H1 (cell line): ENCODE measurements at regions not wholly inside any gene's neighbourhood (a gene's known extent, or its start where the extent isn't known, plus 50 kb on each side); places are given as distances from the start of the nearest gene placed in this dataset.

Experiments
- E2F6 ChIP-seq: IDR thresholded peaks from 2 replicates; pipeline ENCODE4 v1.6.1; 2012; ENCODE audit warnings: inconsistent platforms
- EGR1 ChIP-seq: IDR thresholded peaks from 2 replicates; pipeline ENCODE4 v1.6.1; 2011; ENCODE audit warnings: low read depth, low read length, borderline replicate concordance
- HDAC6 ChIP-seq: IDR thresholded peaks from one replicate; pipeline ENCODE4 v1.7.1; 2012; ENCODE audit warnings: low read depth, mild to moderate bottlenecking, inconsistent platforms, low read length, moderate library complexity
- POLR2AphosphoS5 ChIP-seq: IDR thresholded peaks from 2 replicates; pipeline ENCODE4 v1.6.1; 2011; ENCODE audit warnings: low read depth, low read length
- POU5F1 ChIP-seq: IDR thresholded peaks from 2 replicates; pipeline ENCODE4 v1.6.1; 2011; ENCODE audit warnings: low read depth, mild to moderate bottlenecking, low read length, moderate library complexity
- TF ChIP-seq, protein P1 (sequence below): fragments of 300-600 bp; sonication (generic); IDR thresholded peaks from 2 replicates; pipeline ENCODE4 v1.7.1; 2012; ENCODE audit warnings: low read length, moderate library complexity, mild to moderate bottlenecking, inconsistent platforms; ENCODE audit not compliant: insufficient replicate concordance

GRCh38 chr11:127815331-127815730, 772.0 kb downstream of the ETS1 start (continued):
- TF ChIP-seq EGR1 (no peak), HDAC6 (no peak), E2F6 (no peak), POLR2AphosphoS5 (no peak), POU5F1 (no peak)
- TF ChIP-seq, protein P1, sequence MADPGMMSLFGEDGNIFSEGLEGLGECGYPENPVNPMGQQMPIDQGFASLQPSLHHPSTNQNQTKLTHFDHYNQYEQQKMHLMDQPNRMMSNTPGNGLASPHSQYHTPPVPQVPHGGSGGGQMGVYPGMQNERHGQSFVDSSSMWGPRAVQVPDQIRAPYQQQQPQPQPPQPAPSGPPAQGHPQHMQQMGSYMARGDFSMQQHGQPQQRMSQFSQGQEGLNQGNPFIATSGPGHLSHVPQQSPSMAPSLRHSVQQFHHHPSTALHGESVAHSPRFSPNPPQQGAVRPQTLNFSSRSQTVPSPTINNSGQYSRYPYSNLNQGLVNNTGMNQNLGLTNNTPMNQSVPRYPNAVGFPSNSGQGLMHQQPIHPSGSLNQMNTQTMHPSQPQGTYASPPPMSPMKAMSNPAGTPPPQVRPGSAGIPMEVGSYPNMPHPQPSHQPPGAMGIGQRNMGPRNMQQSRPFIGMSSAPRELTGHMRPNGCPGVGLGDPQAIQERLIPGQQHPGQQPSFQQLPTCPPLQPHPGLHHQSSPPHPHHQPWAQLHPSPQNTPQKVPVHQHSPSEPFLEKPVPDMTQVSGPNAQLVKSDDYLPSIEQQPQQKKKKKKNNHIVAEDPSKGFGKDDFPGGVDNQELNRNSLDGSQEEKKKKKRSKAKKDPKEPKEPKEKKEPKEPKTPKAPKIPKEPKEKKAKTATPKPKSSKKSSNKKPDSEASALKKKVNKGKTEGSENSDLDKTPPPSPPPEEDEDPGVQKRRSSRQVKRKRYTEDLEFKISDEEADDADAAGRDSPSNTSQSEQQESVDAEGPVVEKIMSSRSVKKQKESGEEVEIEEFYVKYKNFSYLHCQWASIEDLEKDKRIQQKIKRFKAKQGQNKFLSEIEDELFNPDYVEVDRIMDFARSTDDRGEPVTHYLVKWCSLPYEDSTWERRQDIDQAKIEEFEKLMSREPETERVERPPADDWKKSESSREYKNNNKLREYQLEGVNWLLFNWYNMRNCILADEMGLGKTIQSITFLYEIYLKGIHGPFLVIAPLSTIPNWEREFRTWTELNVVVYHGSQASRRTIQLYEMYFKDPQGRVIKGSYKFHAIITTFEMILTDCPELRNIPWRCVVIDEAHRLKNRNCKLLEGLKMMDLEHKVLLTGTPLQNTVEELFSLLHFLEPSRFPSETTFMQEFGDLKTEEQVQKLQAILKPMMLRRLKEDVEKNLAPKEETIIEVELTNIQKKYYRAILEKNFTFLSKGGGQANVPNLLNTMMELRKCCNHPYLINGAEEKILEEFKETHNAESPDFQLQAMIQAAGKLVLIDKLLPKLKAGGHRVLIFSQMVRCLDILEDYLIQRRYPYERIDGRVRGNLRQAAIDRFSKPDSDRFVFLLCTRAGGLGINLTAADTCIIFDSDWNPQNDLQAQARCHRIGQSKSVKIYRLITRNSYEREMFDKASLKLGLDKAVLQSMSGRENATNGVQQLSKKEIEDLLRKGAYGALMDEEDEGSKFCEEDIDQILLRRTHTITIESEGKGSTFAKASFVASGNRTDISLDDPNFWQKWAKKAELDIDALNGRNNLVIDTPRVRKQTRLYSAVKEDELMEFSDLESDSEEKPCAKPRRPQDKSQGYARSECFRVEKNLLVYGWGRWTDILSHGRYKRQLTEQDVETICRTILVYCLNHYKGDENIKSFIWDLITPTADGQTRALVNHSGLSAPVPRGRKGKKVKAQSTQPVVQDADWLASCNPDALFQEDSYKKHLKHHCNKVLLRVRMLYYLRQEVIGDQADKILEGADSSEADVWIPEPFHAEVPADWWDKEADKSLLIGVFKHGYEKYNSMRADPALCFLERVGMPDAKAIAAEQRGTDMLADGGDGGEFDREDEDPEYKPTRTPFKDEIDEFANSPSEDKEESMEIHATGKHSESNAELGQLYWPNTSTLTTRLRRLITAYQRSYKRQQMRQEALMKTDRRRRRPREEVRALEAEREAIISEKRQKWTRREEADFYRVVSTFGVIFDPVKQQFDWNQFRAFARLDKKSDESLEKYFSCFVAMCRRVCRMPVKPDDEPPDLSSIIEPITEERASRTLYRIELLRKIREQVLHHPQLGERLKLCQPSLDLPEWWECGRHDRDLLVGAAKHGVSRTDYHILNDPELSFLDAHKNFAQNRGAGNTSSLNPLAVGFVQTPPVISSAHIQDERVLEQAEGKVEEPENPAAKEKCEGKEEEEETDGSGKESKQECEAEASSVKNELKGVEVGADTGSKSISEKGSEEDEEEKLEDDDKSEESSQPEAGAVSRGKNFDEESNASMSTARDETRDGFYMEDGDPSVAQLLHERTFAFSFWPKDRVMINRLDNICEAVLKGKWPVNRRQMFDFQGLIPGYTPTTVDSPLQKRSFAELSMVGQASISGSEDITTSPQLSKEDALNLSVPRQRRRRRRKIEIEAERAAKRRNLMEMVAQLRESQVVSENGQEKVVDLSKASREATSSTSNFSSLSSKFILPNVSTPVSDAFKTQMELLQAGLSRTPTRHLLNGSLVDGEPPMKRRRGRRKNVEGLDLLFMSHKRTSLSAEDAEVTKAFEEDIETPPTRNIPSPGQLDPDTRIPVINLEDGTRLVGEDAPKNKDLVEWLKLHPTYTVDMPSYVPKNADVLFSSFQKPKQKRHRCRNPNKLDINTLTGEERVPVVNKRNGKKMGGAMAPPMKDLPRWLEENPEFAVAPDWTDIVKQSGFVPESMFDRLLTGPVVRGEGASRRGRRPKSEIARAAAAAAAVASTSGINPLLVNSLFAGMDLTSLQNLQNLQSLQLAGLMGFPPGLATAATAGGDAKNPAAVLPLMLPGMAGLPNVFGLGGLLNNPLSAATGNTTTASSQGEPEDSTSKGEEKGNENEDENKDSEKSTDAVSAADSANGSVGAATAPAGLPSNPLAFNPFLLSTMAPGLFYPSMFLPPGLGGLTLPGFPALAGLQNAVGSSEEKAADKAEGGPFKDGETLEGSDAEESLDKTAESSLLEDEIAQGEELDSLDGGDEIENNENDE = no peak
